Left lung (tissue), 4 donors: ENCODE measurements at regions not wholly inside any gene's neighbourhood (a gene's known extent, or its start where the extent isn't known, plus 50 kb on each side); places are given as distances from the start of the nearest gene placed in this dataset.

Experiments
- ATAC-seq: fragments of 200-7000 bp; cut with Tn5 transposase; one replicate; pipeline ENCODE4 v1.9.1; 2020; ENCODE audit warnings: moderate library complexity
- DNase-seq, 4 donors: peaks; one replicate each; pipeline ENCODE4 v3.0.0-alpha.2; 2013 to 2020
- H3K27ac ChIP-seq, 2 donors: fragments of 200-600 bp; sonication (generic) in 1 of 2; one replicate each; pipeline versions ENCODE4 v1.5.0 to v1.8.0; 2020 to 2021
- H3K27me3 ChIP-seq, 2 donors: fragments of 200-600 bp; sonication (generic) in 1 of 2; one replicate each; pipeline versions ENCODE4 v1.5.0 to v1.8.0; 2020 to 2021
- H3K36me3 ChIP-seq, 2 donors: fragments of 200-600 bp; sonication (generic) in 1 of 2; one replicate each; pipeline versions ENCODE4 v1.5.0 to v1.8.0; 2020 to 2021
- H3K4me1 ChIP-seq, 2 donors: fragments of 200-600 bp; one replicate each; pipeline ENCODE4 v1.8.0; 2021
- H3K4me3 ChIP-seq, 2 donors: fragments of 200-600 bp; sonication (generic) in 1 of 2; one replicate each; pipeline versions ENCODE4 v1.5.0 to v1.8.0; 2020 to 2021; ENCODE audit warnings: mild to moderate bottlenecking in 1 of 2
- H3K9me3 ChIP-seq, 2 donors: fragments of 200-600 bp; sonication (generic) in 1 of 2; one replicate each; pipeline versions ENCODE4 v1.5.0 to v1.8.0; 2020 to 2021
- CTCF ChIP-seq, 2 donors: fragments of 200-600 bp; sonication (generic) in 1 of 2; IDR thresholded peaks; one replicate each; pipeline versions ENCODE4 v1.5.0 to v1.8.0; 2021; ENCODE audit warnings: antibody characterized with exemption in 2 of 2
- intact Hi-C, 2 donors: fragments of 100-400 bp; cut with DNase I; formaldehyde crosslinking; loops; one replicate each; pipeline versions ENCODE4 v1.11.2 to v1.14.2; 2022
- donor health status: DM: no; HTN: yes; CAD: no.
- donor health status: DM: no; HTN: no; CAD: no.

- ATAC-seq (no peak), DNase-seq (no peak)
- H3K36me3 ChIP-seq, result no peaks in the 10 kb centered on the region
- H3K4me1 ChIP-seq, result no peaks in the 10 kb centered on the region
- H3K27ac ChIP-seq, result no peak overlapping the region
- H3K9me3 ChIP-seq, result no peaks in the 10 kb centered on the region
- no peak overlapping the region for H3K4me3 ChIP-seq
- H3K27me3 ChIP-seq, result no peaks in the 10 kb centered on the region
- TF ChIP-seq CTCF (IDR thresholded peaks at IDR 0.05), result no peak
- intact Hi-C loops, result no loop called here
Observed at GRCh38 chr4:43379016-43379415, 486.5 kb downstream of the GRXCR1 start.

- intact Hi-C loops, result no loop called here
- H3K27ac ChIP-seq, result no peak overlapping the region
- DNase-seq (no peak), ATAC-seq (no peak)
- H3K36me3 ChIP-seq, result no peaks in the 10 kb centered on the region
- H3K27me3 ChIP-seq, result no peaks in the 10 kb centered on the region
- H3K9me3 ChIP-seq, result no peaks in the 10 kb centered on the region
- no peak for TF ChIP-seq CTCF (IDR thresholded peaks at IDR 0.05)
- H3K4me1 ChIP-seq, result no peaks in the 10 kb centered on the region
- H3K4me3 ChIP-seq, result no peak overlapping the region
Observed at GRCh38 chr4:43380093-43380492, 487.6 kb downstream of the GRXCR1 start.

- no peak for ATAC-seq
- no peak overlapping the region for H3K4me3 ChIP-seq
- intact Hi-C loops, result no loop called here
- no peaks in the 10 kb centered on the region for H3K4me1 ChIP-seq
- no peak overlapping the region for H3K27ac ChIP-seq
- DNase-seq, result no peak
- H3K27me3 ChIP-seq, result no peaks in the 10 kb centered on the region
- H3K9me3 ChIP-seq, result peaks cover 0 to 7% of the 10 kb centered on the region in 2 donors
- H3K36me3 ChIP-seq, result no peaks in the 10 kb centered on the region
- no peak for TF ChIP-seq CTCF (IDR thresholded peaks at IDR 0.05)
Observed at GRCh38 chr4:43391069-43391468, 498.6 kb downstream of the GRXCR1 start.

- Histone ChIP-seq H3K27ac (no peak overlapping the region), H3K27me3 (no peaks in the 10 kb centered on the region), H3K9me3 (peaks cover 0 to 7% of the 10 kb centered on the region in 2 donors), H3K4me3 (no peak overlapping the region), H3K4me1 (no peaks in the 10 kb centered on the region), H3K36me3 (no peaks in the 10 kb centered on the region)
- TF ChIP-seq CTCF (IDR thresholded peaks at IDR 0.05), result no peak
- DNase-seq, result no peak
- ATAC-seq, result no peak
- intact Hi-C loops, result no loop called here
Observed at GRCh38 chr4:43394976-43395375, 502.5 kb downstream of the GRXCR1 start.

- Histone ChIP-seq H3K4me1 (no peaks in the 10 kb centered on the region), H3K27me3 (no peaks in the 10 kb centered on the region), H3K4me3 (no peak overlapping the region), H3K9me3 (peaks cover 0 to 7% of the 10 kb centered on the region in 2 donors), H3K36me3 (no peaks in the 10 kb centered on the region), H3K27ac (no peak overlapping the region)
- ATAC-seq (no peak), DNase-seq (no peak)
- TF ChIP-seq CTCF (IDR thresholded peaks at IDR 0.05), result no peak
- intact Hi-C loops, result no loop called here
Observed at GRCh38 chr4:43399726-43400125, 507.2 kb downstream of the GRXCR1 start.
